Endothelial cell of umbilical vein (primary cell): ENCODE measurements at regions not wholly inside any gene's neighbourhood (a gene's known extent, or its start where the extent isn't known, plus 50 kb on each side); places are given as distances from the start of the nearest gene placed in this dataset.

Experiments used
- BruUV-seq: library from RNA; stranded (reverse); fragments of 400-500 nt; replicated peaks from 2 replicates; lab custom pipeline; 2021; lab: Mats Ljungman, UMichigan
- CTCF ChIA-PET: fragments of 300-600, 350-600 bp; sonication (Branson Sonifier 250); formaldehyde crosslinking; loops from one replicate; lab custom pipeline; 2021; ENCODE audit warnings: antibody characterized with exemption, inconsistent platforms; lab: Charles Lee
- POLR2A ChIA-PET: fragments of 300-600, 350-600 bp; sonication (Branson Sonifier 250); formaldehyde crosslinking; loops from one replicate; lab custom pipeline; 2021; ENCODE audit warnings: antibody characterized with exemption, inconsistent platforms; lab: Charles Lee
- DNase-seq: peaks from one replicate; pipeline ENCODE4 v3.0.0-alpha.2; 2011; ENCODE audit warnings: low read depth, low spot score
- FAIRE-seq: peaks from 2 replicates; lab custom pipeline; 2011; peaks lifted over from hg19 to GRCh38; lab: Jason Lieb, UNC
- H2AFZ ChIP-seq: 2 replicates; pipeline ENCODE4 v1.6.0; 2012; ENCODE audit warnings: low read depth, low read length, control low read depth, inconsistent platforms
- H3K27ac ChIP-seq: 2 replicates; pipeline ENCODE4 v1.5.1; 2011; ENCODE audit warnings: low read depth, mild to moderate bottlenecking, control low read depth, low read length, moderate library complexity; ENCODE audit not compliant: insufficient read depth
- H3K27me3 ChIP-seq, 2 experiments: 2 replicates each; pipeline versions ENCODE4 v1.6.0 to v1.6.1; 2011; ENCODE audit warnings: low read length in 2 of 2, mixed read lengths in 1 of 2; ENCODE audit not compliant: control insufficient read depth in 2 of 2, insufficient read depth in 2 of 2
- H3K36me3 ChIP-seq, 2 experiments: 2 replicates in 1 of 2; 3 replicates in 1 of 2; pipeline ENCODE4 v1.5.1; 2011; ENCODE audit warnings: low read length in 2 of 2, mild to moderate bottlenecking in 1 of 2, moderate library complexity in 1 of 2; ENCODE audit not compliant: control insufficient read depth in 2 of 2, insufficient read depth in 2 of 2; ENCODE audit errors: extremely low read depth in 1 of 2
- H3K4me1 ChIP-seq: 3 replicates; pipeline ENCODE4 v1.5.1; 2011; ENCODE audit warnings: mild to moderate bottlenecking, low read length; ENCODE audit not compliant: control insufficient read depth, insufficient read depth; ENCODE audit errors: extremely low read depth
- H3K4me2 ChIP-seq: 2 replicates; pipeline ENCODE4 v1.6.1; 2011; ENCODE audit warnings: low read length, control low read depth, mixed read lengths; ENCODE audit not compliant: insufficient read depth
- H3K4me3 ChIP-seq, 3 experiments: fragments of 200-600 bp in 1 of 3; sonication (generic), shearing (Covaris generic) in 1 of 3; replicated peaks in 1 of 3; 2 replicates each; pipeline ENCODE4 v1.5.1; 2011 to 2016; ENCODE audit warnings: control low read depth in 3 of 3, low read length in 3 of 3, mild to moderate bottlenecking in 2 of 3, inconsistent platforms in 1 of 3, low read depth in 1 of 3, moderate library complexity in 1 of 3; ENCODE audit not compliant: insufficient read depth in 1 of 3
- H3K79me2 ChIP-seq: 2 replicates; pipeline ENCODE4 v1.6.0; 2012; ENCODE audit warnings: low read length, inconsistent platforms; ENCODE audit not compliant: control insufficient read depth, insufficient read depth
- H3K9ac ChIP-seq: replicated peaks from 2 replicates; pipeline ENCODE3; 2011; ENCODE audit warnings: low read length, control low read depth; ENCODE audit not compliant: insufficient read depth; ENCODE audit errors: extremely low read depth
- H3K9me1 ChIP-seq: replicated peaks from 3 replicates; pipeline ENCODE4 v1.6.0; 2011; ENCODE audit warnings: mild to moderate bottlenecking, low read length; ENCODE audit not compliant: control insufficient read depth, insufficient read depth; ENCODE audit errors: extremely low read depth
- H3K9me3 ChIP-seq: replicated peaks from 2 replicates; pipeline ENCODE4 v1.5.1; 2012; ENCODE audit warnings: low read length, inconsistent platforms; ENCODE audit not compliant: control insufficient read depth, insufficient read depth
- H4K20me1 ChIP-seq: replicated peaks from 2 replicates; pipeline ENCODE3; 2011; ENCODE audit warnings: mild to moderate bottlenecking, low read length; ENCODE audit not compliant: control insufficient read depth, insufficient read depth; ENCODE audit errors: extremely low read depth
- CTCF ChIP-seq, 2 donors: IDR thresholded peaks; 1 replicate in 1 of 2; 2 replicates in 1 of 2; pipeline ENCODE4 v1.5.1; 2011; ENCODE audit warnings: low read length in 2 of 2, mild to moderate bottlenecking in 2 of 2, moderate library complexity in 2 of 2, control low read depth in 1 of 2, inconsistent platforms in 1 of 2, low read depth in 1 of 2; ENCODE audit not compliant: insufficient read depth in 1 of 2; ENCODE audit errors: extremely low read depth in 1 of 2
- EZH2 ChIP-seq: IDR thresholded peaks from 2 replicates; pipeline ENCODE4 v1.6.1; 2012; ENCODE audit warnings: borderline replicate concordance, low read depth, mild to moderate bottlenecking, moderate library complexity, low read length, inconsistent platforms; ENCODE audit not compliant: severe bottlenecking
- JUN ChIP-seq: IDR thresholded peaks from 2 replicates; pipeline ENCODE4 v1.6.1; 2011; ENCODE audit warnings: borderline replicate concordance, low read depth; ENCODE audit not compliant: insufficient read length, insufficient read depth
- MAX ChIP-seq: IDR thresholded peaks from 2 replicates; pipeline ENCODE4 v1.6.1; 2011; ENCODE audit not compliant: insufficient read depth, insufficient read length
- MYC ChIP-seq: IDR thresholded peaks from one replicate; pipeline ENCODE4 v1.6.1; 2011; ENCODE audit warnings: mild to moderate bottlenecking, low read depth, low read length
- POLR2A ChIP-seq: IDR thresholded peaks from 2 replicates; pipeline ENCODE4 v1.6.1; 2012; ENCODE audit warnings: low read depth, mild to moderate bottlenecking, control low read depth, low read length
- POLR2AphosphoS5 ChIP-seq: IDR thresholded peaks from 2 replicates; pipeline ENCODE4 v1.6.1; 2012; ENCODE audit warnings: low read depth, mild to moderate bottlenecking, control low read depth, low read length, moderate library complexity; ENCODE audit not compliant: insufficient read depth
- dilution Hi-C: fragments of 300-500 bp; cut with MboI; formaldehyde crosslinking; loops from one replicate; pipeline ENCODE4 v1.15.0; 2019; ENCODE audit warnings: low sequenced_read_pairs; ENCODE audit not compliant: extremely low pct_ligation_motif_present
- intact Hi-C: fragments of 100-400 bp; cut with micrococcal nuclease; formaldehyde crosslinking; loops from one replicate; pipeline ENCODE4 v1.10.0; 2022

GRCh38 chr12:14283489-14284144, 81.9 kb upstream of the ATF7IP start:
- no peaks in the 10 kb centered on the region for H3K36me3 ChIP-seq
- DNase-seq, result no peak
- intact Hi-C loops (no loop called here), dilution Hi-C loops (no loop called here)
- H4K20me1 ChIP-seq, result no peaks in the 10 kb centered on the region
- no peaks in the 10 kb centered on the region for H3K9me1 ChIP-seq
- no peaks in the 10 kb centered on the region for H3K4me1 ChIP-seq
- CTCF ChIA-PET, result interaction anchor here (1.4 kb wide), 1 partner anchor 10 kb away, joined by 4 read pairs; no protein-coding TSS in a partner anchor
- no peak overlapping the region for H3K9ac ChIP-seq
- H2AFZ ChIP-seq, result no peak overlapping the region
- no peaks in the 10 kb centered on the region for H3K9me3 ChIP-seq
- no peak for FAIRE-seq
- no peaks in the 10 kb centered on the region for H3K27me3 ChIP-seq
- no peaks in the 10 kb centered on the region for H3K79me2 ChIP-seq
- TF ChIP-seq CTCF (IDR thresholded peaks at IDR 0.05; ENCODE audit: extremely low read depth in 1 of 2, insufficient read depth in 1 of 2, low read depth in 1 of 2, low read length in 2 of 2) (no peak), MAX (no peak), POLR2AphosphoS5 (no peak), EZH2 (no peak), MYC (no peak), JUN (no peak), POLR2A (no peak)
- POLR2A ChIA-PET, result no interaction called here
- BruUV-seq, result no TSS peak
- H3K4me2 ChIP-seq, result no peak overlapping the region
- no peak overlapping the region for H3K4me3 ChIP-seq
- H3K27ac ChIP-seq, result no peak overlapping the region
